Neural progenitor cell (in vitro differentiated cells): ENCODE measurements at regions not wholly inside any gene's neighbourhood (a gene's known extent, or its start where the extent isn't known, plus 50 kb on each side); places are given as distances from the start of the nearest gene placed in this dataset.

Source experiments
- DNase-seq: peaks from one replicate; pipeline ENCODE4 v3.0.0-alpha.2; 2016; ENCODE audit warnings: low spot score
- H2AFZ ChIP-seq: fragments of 200-600 bp; sonication (generic); replicated peaks from 2 replicates; pipeline ENCODE4 v1.6.1; 2016; ENCODE audit warnings: antibody characterized with exemption
- H3F3A ChIP-seq: fragments of 200-600 bp; sonication (generic); 2 replicates; pipeline ENCODE4 v1.6.1; 2016; ENCODE audit warnings: antibody characterized with exemption, low read depth
- H3K27ac ChIP-seq: fragments of 200-600 bp; sonication (generic); 2 replicates; pipeline ENCODE4 v1.5.1; 2016; ENCODE audit warnings: mild to moderate bottlenecking
- H3K27me3 ChIP-seq: fragments of 200-600 bp; sonication (generic); 2 replicates; pipeline ENCODE4 v1.6.1; 2016; ENCODE audit warnings: mild to moderate bottlenecking, moderate library complexity
- H3K36me3 ChIP-seq: fragments of 200-600 bp; sonication (generic); 2 replicates; pipeline ENCODE4 v1.5.1; 2016
- H3K4me1 ChIP-seq: fragments of 200-600 bp; sonication (generic); 2 replicates; pipeline ENCODE4 v1.6.1; 2016; ENCODE audit warnings: mixed run types
- H3K4me2 ChIP-seq: fragments of 200-600 bp; sonication (generic); 2 replicates; pipeline ENCODE4 v1.6.1; 2016
- H3K4me3 ChIP-seq: fragments of 200-600 bp; sonication (generic); 2 replicates; pipeline ENCODE4 v1.5.1; 2016
- H3K79me2 ChIP-seq: fragments of 200-600 bp; sonication (generic); 2 replicates; pipeline ENCODE4 v1.6.1; 2016; ENCODE audit warnings: low read depth
- H3K9ac ChIP-seq: fragments of 200-600 bp; sonication (generic); 2 replicates; pipeline ENCODE4 v1.6.1; 2016
- H3K9me3 ChIP-seq: fragments of 200-600 bp; sonication (generic); 2 replicates; pipeline ENCODE4 v1.5.1; 2016; ENCODE audit warnings: low read depth
- H4K20me1 ChIP-seq: fragments of 200-600 bp; sonication (generic); 2 replicates; pipeline ENCODE4 v1.6.1; 2016; ENCODE audit warnings: low read depth
- H3K27ac Mint-ChIP-seq: 3 replicates; pipeline ENCODE4 v1.8.0; 2021; ENCODE audit warnings: mixed read lengths
- H3K27me3 Mint-ChIP-seq: 2 replicates; pipeline ENCODE4 v1.8.0; 2022; ENCODE audit warnings: low read depth, mild to moderate bottlenecking, inconsistent platforms, moderate library complexity, mixed read lengths; ENCODE audit not compliant: insufficient read depth
- H3K36me3 Mint-ChIP-seq: 3 replicates; pipeline ENCODE4 v1.8.0; 2021; ENCODE audit warnings: mixed read lengths
- H3K4me1 Mint-ChIP-seq: 3 replicates; pipeline ENCODE4 v1.8.0; 2021; ENCODE audit warnings: mixed read lengths
- H3K4me3 Mint-ChIP-seq: 3 replicates; pipeline ENCODE4 v1.8.0; 2021; ENCODE audit warnings: mild to moderate bottlenecking, moderate library complexity, mixed read lengths
- H3K9me3 Mint-ChIP-seq: 3 replicates; pipeline ENCODE4 v1.8.0; 2020; ENCODE audit warnings: mixed read lengths
- EZH2 ChIP-seq: fragments of 200-600 bp; sonication (generic); IDR thresholded peaks from 2 replicates; pipeline ENCODE4 v1.6.1; 2017; ENCODE audit warnings: antibody characterized with exemption, mild to moderate bottlenecking, moderate library complexity
- EZH2phosphoT487 ChIP-seq: fragments of 200-600 bp; sonication (generic); IDR thresholded peaks from 2 replicates; pipeline ENCODE4 v1.6.1; 2017; ENCODE audit warnings: antibody characterized with exemption
- TF ChIP-seq, protein P1 (sequence below): fragments of 200-600 bp; sonication (generic); IDR thresholded peaks from 2 replicates; pipeline ENCODE4 v1.5.1; 2017; ENCODE audit warnings: antibody characterized with exemption, mild to moderate bottlenecking

DNA sequence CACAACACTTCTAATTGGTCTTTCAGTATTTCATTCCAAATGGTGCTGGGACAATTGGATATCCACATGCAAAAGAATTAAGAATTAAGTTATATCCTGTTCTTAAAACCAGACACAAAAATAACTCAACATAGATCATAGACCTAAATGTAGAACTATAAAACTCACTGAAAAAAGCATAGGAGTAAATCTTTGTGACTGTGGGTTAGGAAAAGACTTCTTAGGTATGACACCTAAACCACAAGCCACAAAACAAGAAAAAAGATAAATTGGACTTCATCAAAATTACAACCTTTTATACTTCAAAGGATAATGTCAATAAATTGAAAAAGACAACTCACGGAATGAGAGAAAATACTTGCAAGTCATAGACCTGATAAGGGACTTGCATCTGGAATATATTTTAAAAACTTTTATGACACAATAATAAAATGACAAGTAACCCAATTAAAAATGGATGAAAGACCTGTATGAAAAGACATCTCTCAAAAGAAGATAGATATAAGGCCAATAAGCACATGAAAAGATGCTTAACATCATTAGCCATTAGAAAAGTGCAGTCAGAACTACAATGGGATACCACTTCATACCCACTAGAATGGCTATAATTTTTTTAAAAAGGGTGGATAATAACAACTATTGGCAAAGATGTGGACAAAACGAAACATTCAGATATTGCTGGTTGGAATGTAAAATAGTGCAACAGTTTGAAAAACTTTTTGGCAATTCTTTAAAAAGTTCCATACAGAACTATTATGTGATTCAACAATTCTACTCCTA, 72.5 kb upstream of the SLC38A4 start:
- TF ChIP-seq, protein P1, sequence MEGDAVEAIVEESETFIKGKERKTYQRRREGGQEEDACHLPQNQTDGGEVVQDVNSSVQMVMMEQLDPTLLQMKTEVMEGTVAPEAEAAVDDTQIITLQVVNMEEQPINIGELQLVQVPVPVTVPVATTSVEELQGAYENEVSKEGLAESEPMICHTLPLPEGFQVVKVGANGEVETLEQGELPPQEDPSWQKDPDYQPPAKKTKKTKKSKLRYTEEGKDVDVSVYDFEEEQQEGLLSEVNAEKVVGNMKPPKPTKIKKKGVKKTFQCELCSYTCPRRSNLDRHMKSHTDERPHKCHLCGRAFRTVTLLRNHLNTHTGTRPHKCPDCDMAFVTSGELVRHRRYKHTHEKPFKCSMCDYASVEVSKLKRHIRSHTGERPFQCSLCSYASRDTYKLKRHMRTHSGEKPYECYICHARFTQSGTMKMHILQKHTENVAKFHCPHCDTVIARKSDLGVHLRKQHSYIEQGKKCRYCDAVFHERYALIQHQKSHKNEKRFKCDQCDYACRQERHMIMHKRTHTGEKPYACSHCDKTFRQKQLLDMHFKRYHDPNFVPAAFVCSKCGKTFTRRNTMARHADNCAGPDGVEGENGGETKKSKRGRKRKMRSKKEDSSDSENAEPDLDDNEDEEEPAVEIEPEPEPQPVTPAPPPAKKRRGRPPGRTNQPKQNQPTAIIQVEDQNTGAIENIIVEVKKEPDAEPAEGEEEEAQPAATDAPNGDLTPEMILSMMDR = no peak
- no peak for TF ChIP-seq EZH2phosphoT487
- no peak for TF ChIP-seq EZH2
- Histone ChIP-seq H4K20me1 (no peaks in the 10 kb centered on the region), H3F3A (no peaks in the 10 kb centered on the region), H3K4me3 (no peak overlapping the region), H3K9me3 (no peaks in the 10 kb centered on the region), H3K79me2 (no peaks in the 10 kb centered on the region), H3K9ac (no peak overlapping the region), H2AFZ (no peak overlapping the region), H3K27me3 (no peaks in the 10 kb centered on the region), H3K4me1 (no peaks in the 10 kb centered on the region), H3K36me3 (no peaks in the 10 kb centered on the region), H3K27ac (no peak overlapping the region), H3K4me2 (no peak overlapping the region)
- H3K27ac Mint-ChIP-seq = no peak overlapping the region
- no peaks in the 10 kb centered on the region for H3K27me3 Mint-ChIP-seq
- H3K4me3 Mint-ChIP-seq = no peak overlapping the region
- H3K4me1 Mint-ChIP-seq = no peaks in the 10 kb centered on the region
- no peaks in the 10 kb centered on the region for H3K9me3 Mint-ChIP-seq
- H3K36me3 Mint-ChIP-seq = no peaks in the 10 kb centered on the region
- DNase-seq = no peak

DNA sequence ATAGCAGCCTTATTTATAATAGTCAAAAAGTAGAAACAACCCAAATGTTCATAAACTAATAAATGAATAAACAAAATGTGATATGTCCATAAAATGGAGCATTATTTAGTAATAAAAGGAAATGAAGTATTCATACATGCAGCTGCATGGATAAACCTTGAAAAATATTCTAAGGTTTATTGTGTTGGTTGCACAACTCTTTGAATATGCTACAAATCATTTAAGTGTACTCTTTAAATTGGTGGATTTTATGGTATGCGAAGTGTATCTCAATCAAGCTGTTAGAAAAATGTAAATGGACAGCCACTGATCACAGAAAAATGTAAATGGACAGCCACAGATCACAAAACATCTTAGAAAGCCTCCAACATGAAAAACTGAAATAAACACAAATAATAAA, 73.2 kb upstream of the SLC38A4 start:
- TF ChIP-seq EZH2 (no peak), EZH2phosphoT487 (no peak)
- TF ChIP-seq, protein P1 = no peak
- Mint-ChIP-seq H3K36me3 (no peaks in the 10 kb centered on the region), H3K9me3 (no peaks in the 10 kb centered on the region), H3K4me1 (no peaks in the 10 kb centered on the region), H3K27me3 (no peaks in the 10 kb centered on the region), H3K27ac (no peak overlapping the region), H3K4me3 (no peak overlapping the region)
- Histone ChIP-seq H3K4me2 (no peak overlapping the region), H3K9ac (no peak overlapping the region), H3F3A (no peaks in the 10 kb centered on the region), H3K27me3 (no peaks in the 10 kb centered on the region), H3K9me3 (no peaks in the 10 kb centered on the region), H2AFZ (no peak overlapping the region), H4K20me1 (no peaks in the 10 kb centered on the region), H3K4me1 (no peaks in the 10 kb centered on the region), H3K79me2 (no peaks in the 10 kb centered on the region), H3K4me3 (no peak overlapping the region), H3K36me3 (no peaks in the 10 kb centered on the region), H3K27ac (no peak overlapping the region)
- no peak for DNase-seq

GRCh38 chr12:46900734-46901463, 75.1 kb upstream of the SLC38A4 start:
- H3K9me3 ChIP-seq = no peaks in the 10 kb centered on the region
- Mint-ChIP-seq H3K36me3 (no peaks in the 10 kb centered on the region), H3K4me3 (no peak overlapping the region), H3K27ac (no peak overlapping the region), H3K4me1 (no peaks in the 10 kb centered on the region), H3K27me3 (no peaks in the 10 kb centered on the region), H3K9me3 (no peaks in the 10 kb centered on the region)
- no peak for DNase-seq
- H3K4me2 ChIP-seq = no peak overlapping the region
- no peak for TF ChIP-seq EZH2phosphoT487
- no peak overlapping the region for H3K9ac ChIP-seq
- no peaks in the 10 kb centered on the region for H3K36me3 ChIP-seq
- no peaks in the 10 kb centered on the region for H3K79me2 ChIP-seq
- H3K27me3 ChIP-seq = no peaks in the 10 kb centered on the region
- H4K20me1 ChIP-seq = no peaks in the 10 kb centered on the region
- no peak overlapping the region for H2AFZ ChIP-seq
- H3K4me1 ChIP-seq = no peaks in the 10 kb centered on the region
- no peaks in the 10 kb centered on the region for H3F3A ChIP-seq
- no peak overlapping the region for H3K27ac ChIP-seq
- no peak overlapping the region for H3K4me3 ChIP-seq
